AG04449 (cell line): ENCODE measurements at regions not wholly inside any gene's neighbourhood (a gene's known extent, or its start where the extent isn't known, plus 50 kb on each side); places are given as distances from the start of the nearest gene placed in this dataset.
"Not testable (repeated sequence)": the region's sequence is repeated elsewhere in the genome, so short reads cannot be mapped to it uniquely, and the experiment has no call there.

Source experiments
- CTCF ChIA-PET: fragments of 350-600 bp; formaldehyde crosslinking; extraction: SDS; loops from one replicate; lab custom pipeline; 2021; ENCODE audit warnings: antibody characterized with exemption; lab: Yijun Ruan, JAX
- POLR2A ChIA-PET: fragments of 400-600, 350-600 bp; formaldehyde crosslinking; extraction: SDS; loops from one replicate; lab custom pipeline; 2020; ENCODE audit warnings: antibody characterized with exemption, inconsistent platforms; lab: Yijun Ruan, JAX
- DNase-seq: peaks from one replicate; pipeline ENCODE4 v3.0.0-alpha.2; 2010; ENCODE audit warnings: low read depth, low spot score
- H3K4me3 ChIP-seq: 2 replicates; pipeline ENCODE4 v1.5.1; 2011; ENCODE audit warnings: low read depth, mild to moderate bottlenecking, control low read depth, low read length
- TF ChIP-seq, protein P1 (sequence below): IDR thresholded peaks from one replicate; pipeline ENCODE4 v1.5.1; 2011; ENCODE audit warnings: mild to moderate bottlenecking, moderate library complexity, low read length, control low read depth, inconsistent platforms; ENCODE audit not compliant: insufficient read depth; ENCODE audit errors: missing control alignments

GRCh38 chr21:19468991-19469715 is 1065.6 kb upstream of the TMPRSS15 start:
- TF ChIP-seq, protein P1, sequence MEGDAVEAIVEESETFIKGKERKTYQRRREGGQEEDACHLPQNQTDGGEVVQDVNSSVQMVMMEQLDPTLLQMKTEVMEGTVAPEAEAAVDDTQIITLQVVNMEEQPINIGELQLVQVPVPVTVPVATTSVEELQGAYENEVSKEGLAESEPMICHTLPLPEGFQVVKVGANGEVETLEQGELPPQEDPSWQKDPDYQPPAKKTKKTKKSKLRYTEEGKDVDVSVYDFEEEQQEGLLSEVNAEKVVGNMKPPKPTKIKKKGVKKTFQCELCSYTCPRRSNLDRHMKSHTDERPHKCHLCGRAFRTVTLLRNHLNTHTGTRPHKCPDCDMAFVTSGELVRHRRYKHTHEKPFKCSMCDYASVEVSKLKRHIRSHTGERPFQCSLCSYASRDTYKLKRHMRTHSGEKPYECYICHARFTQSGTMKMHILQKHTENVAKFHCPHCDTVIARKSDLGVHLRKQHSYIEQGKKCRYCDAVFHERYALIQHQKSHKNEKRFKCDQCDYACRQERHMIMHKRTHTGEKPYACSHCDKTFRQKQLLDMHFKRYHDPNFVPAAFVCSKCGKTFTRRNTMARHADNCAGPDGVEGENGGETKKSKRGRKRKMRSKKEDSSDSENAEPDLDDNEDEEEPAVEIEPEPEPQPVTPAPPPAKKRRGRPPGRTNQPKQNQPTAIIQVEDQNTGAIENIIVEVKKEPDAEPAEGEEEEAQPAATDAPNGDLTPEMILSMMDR = no peak
- no peak for DNase-seq
- POLR2A ChIA-PET = no interaction called here
- CTCF ChIA-PET = no interaction called here
- no peak overlapping the region for H3K4me3 ChIP-seq

GRCh38 chr21:19475525-19475924 is 1071.9 kb upstream of the TMPRSS15 start:
- POLR2A ChIA-PET = no interaction called here
- no peak overlapping the region for H3K4me3 ChIP-seq
- CTCF ChIA-PET = no interaction called here
- TF ChIP-seq, protein P1 = no peak
- DNase-seq = no peak

GRCh38 chr21:19489930-19490329 is 1086.3 kb upstream of the TMPRSS15 start:
- no peak overlapping the region for H3K4me3 ChIP-seq
- TF ChIP-seq, protein P1 = no peak
- POLR2A ChIA-PET = no interaction called here
- CTCF ChIA-PET = no interaction called here
- DNase-seq = no peak

- DNase-seq = no peak
- POLR2A ChIA-PET = no interaction called here
- CTCF ChIA-PET = no interaction called here
- TF ChIP-seq, protein P1 = no peak
- H3K4me3 ChIP-seq = no peak overlapping the region
Measured at GRCh38 chr21:19490481-19490880, 1086.9 kb upstream of the TMPRSS15 start.

DNA sequence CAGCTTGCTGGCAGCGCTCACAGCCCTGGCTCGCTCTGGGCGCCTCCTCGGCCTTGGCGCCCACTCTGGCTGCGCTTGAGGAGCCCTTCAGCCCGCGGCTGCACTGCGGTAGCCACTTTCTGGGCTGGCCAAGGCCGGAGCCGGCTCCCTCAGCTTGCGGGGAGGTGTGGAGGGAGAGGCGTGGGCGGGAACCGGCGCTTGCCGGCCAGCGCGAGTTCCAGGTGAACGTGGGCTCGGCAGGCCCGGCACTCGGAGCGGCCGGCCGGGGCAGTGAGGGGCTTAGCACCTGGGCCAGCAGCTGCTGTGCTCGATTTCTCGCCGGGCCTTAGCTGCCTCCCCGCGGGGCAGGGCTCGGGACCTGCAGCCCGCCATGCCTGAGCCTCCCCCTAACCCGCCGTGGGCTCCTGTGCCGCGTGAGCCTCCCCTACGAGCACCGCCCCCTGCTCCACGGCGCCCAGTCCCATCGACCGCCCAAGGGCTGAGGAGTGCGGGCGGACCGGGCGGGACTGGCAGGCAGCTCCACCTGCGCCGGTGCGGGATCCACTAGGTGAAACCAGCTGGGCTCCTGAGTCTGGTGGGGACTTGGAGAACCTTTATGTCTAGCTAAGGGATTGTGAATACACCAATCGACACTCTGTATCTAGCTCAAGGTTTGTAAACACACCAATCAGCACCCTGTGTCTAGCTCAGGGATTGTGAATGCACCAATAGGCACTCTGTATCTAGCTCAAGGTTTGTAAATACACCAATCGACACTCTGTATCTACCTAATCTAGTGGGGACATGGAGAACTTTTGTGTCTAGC is 1090.1 kb upstream of the TMPRSS15 start:
- CTCF ChIA-PET, POLR2A ChIA-PET: not testable (repeated sequence)

GRCh38 chr21:19501115-19501514 is 1097.5 kb upstream of the TMPRSS15 start:
- TF ChIP-seq, protein P1 = no peak
- H3K4me3 ChIP-seq = no peak overlapping the region
- ChIA-PET CTCF (no interaction called here), POLR2A (no interaction called here)
- DNase-seq = no peak

More for the DNA sequence above, 1090.1 kb upstream of the TMPRSS15 start:
- not testable (repeated sequence) for H3K4me3 ChIP-seq, DNase-seq
